OCI-LY7 (cell line): ENCODE measurements at regions not wholly inside any gene's neighbourhood (a gene's known extent, or its start where the extent isn't known, plus 50 kb on each side); places are given as distances from the start of the nearest gene placed in this dataset.

Experiments
- BruUV-seq: library from RNA; stranded (reverse); fragments of 400-500 nt; replicated peaks from 2 replicates; lab custom pipeline; 2021; lab: Mats Ljungman, UMichigan
- CTCF ChIA-PET: fragments of 300-600 bp; sonication (Branson Sonifier 250); formaldehyde crosslinking; loops from one replicate; lab custom pipeline; 2022; ENCODE audit warnings: antibody characterized with exemption; ENCODE audit not compliant: unreplicated experiment; lab: Charles Lee
- POLR2A ChIA-PET: fragments of 300-600 bp; sonication (Branson Sonifier 250); formaldehyde crosslinking; loops from one replicate; lab custom pipeline; 2022; ENCODE audit warnings: antibody characterized with exemption; lab: Charles Lee
- DNase-seq: peaks from one replicate; pipeline ENCODE4 v3.0.0-alpha.2; 2015; ENCODE audit warnings: low spot score
- H2AFZ ChIP-seq: fragments of 200-600 bp; sonication (generic), shearing (Covaris generic); 2 replicates; pipeline ENCODE4 v1.6.1; 2014; ENCODE audit warnings: mild to moderate bottlenecking, antibody characterized with exemption, low read length, moderate library complexity
- H3K27ac ChIP-seq: fragments of 200-600 bp; sonication (generic); 2 replicates; pipeline ENCODE4 v1.5.1; 2014; ENCODE audit warnings: mixed run types, low read depth, mild to moderate bottlenecking, moderate library complexity, low read length, inconsistent platforms; ENCODE audit not compliant: poor library complexity, severe bottlenecking
- H3K36me3 ChIP-seq: fragments of 200-600 bp; sonication (generic); 2 replicates; pipeline ENCODE4 v1.6.1; 2014; ENCODE audit warnings: mild to moderate bottlenecking, antibody characterized with exemption, low read length, moderate library complexity, mixed read lengths; ENCODE audit not compliant: insufficient read depth
- H3K4me1 ChIP-seq: fragments of 200-600 bp; sonication (generic); 2 replicates; pipeline ENCODE4 v1.5.1; 2014; ENCODE audit warnings: mild to moderate bottlenecking, low read length; ENCODE audit not compliant: insufficient read depth, poor library complexity, severe bottlenecking
- H3K4me2 ChIP-seq: fragments of 200-600 bp; sonication (generic); 2 replicates; pipeline ENCODE4 v1.6.1; 2014; ENCODE audit warnings: mild to moderate bottlenecking, low read length
- H3K4me3 ChIP-seq: fragments of 200-600 bp; sonication (generic); 2 replicates; pipeline ENCODE4 v1.5.1; 2014; ENCODE audit warnings: mild to moderate bottlenecking, low read depth, low read length; ENCODE audit not compliant: poor library complexity, severe bottlenecking
- H3K79me2 ChIP-seq: fragments of 200-600 bp; sonication (generic); 2 replicates; pipeline ENCODE4 v1.6.1; 2016; ENCODE audit warnings: low read depth, mild to moderate bottlenecking, low read length, moderate library complexity, mixed read lengths; ENCODE audit not compliant: insufficient read depth
- H3K9me2 ChIP-seq: fragments of 200-600 bp; sonication (generic); 2 replicates; pipeline ENCODE4 v1.6.1; 2016; ENCODE audit warnings: mild to moderate bottlenecking, low read length, mixed read lengths; ENCODE audit not compliant: insufficient read depth
- H3K9me3 ChIP-seq: fragments of 200-600 bp; sonication (generic); 2 replicates; pipeline ENCODE4 v1.6.1; 2014; ENCODE audit warnings: mild to moderate bottlenecking, mixed run types, low read length, mixed read lengths
- H4K20me1 ChIP-seq: fragments of 200-600 bp; sonication (generic); 2 replicates; pipeline ENCODE4 v1.6.1; 2014; ENCODE audit warnings: mild to moderate bottlenecking, antibody characterized with exemption, low read length, moderate library complexity, mixed read lengths; ENCODE audit not compliant: insufficient read depth
- CTCF ChIP-seq: fragments of 200-600 bp; sonication (generic); conservative IDR thresholded peaks from 2 replicates; pipeline ENCODE4 v1.5.1; 2014; ENCODE audit warnings: mild to moderate bottlenecking, antibody characterized with exemption, low read length, moderate library complexity, mixed read lengths
- EZH2phosphoT487 ChIP-seq: fragments of 200-600 bp; sonication (generic); IDR thresholded peaks from 2 replicates; pipeline ENCODE4 v1.6.1; 2018; ENCODE audit warnings: low read depth, borderline replicate concordance, mild to moderate bottlenecking, mixed run types, antibody characterized with exemption, low read length, moderate library complexity, mixed read lengths
- intact Hi-C: fragments of 100-400 bp; cut with micrococcal nuclease; formaldehyde crosslinking; loops from one replicate; pipeline ENCODE4 v1.10.0; 2022; ENCODE audit not compliant: unreplicated experiment

- Histone ChIP-seq H3K4me3 (no peak overlapping the region), H3K79me2 (no peaks in the 10 kb centered on the region), H3K4me2 (no peak overlapping the region), H3K36me3 (no peaks in the 10 kb centered on the region), H2AFZ (no peak overlapping the region), H4K20me1 (no peaks in the 10 kb centered on the region), H3K27ac (no peak overlapping the region), H3K9me2 (no peaks in the 10 kb centered on the region), H3K9me3 (no peaks in the 10 kb centered on the region), H3K4me1 (no peaks in the 10 kb centered on the region)
- ChIA-PET CTCF (no interaction called here), POLR2A (interaction anchor here (0.6 kb wide), 1 partner anchor 589 kb away, joined by 3 read pairs; no protein-coding TSS in a partner anchor)
- DNase-seq = no peak
- no TSS peak for BruUV-seq
- intact Hi-C loops = no loop called here
- TF ChIP-seq EZH2phosphoT487 (no peak), CTCF (no peak)
These were observed 89.8 kb downstream of the C6orf118 start for GRCh38 chr6:165219629-165220028.

- no peak for DNase-seq
- H2AFZ ChIP-seq = no peak overlapping the region
- H3K9me2 ChIP-seq = no peaks in the 10 kb centered on the region
- no peak overlapping the region for H3K4me3 ChIP-seq
- ChIA-PET CTCF (no interaction called here), POLR2A (interaction anchor here (0.6 kb wide), 1 partner anchor 590 kb away, joined by 3 read pairs; no protein-coding TSS in a partner anchor)
- no peak overlapping the region for H3K4me2 ChIP-seq
- no peaks in the 10 kb centered on the region for H3K79me2 ChIP-seq
- H4K20me1 ChIP-seq = no peaks in the 10 kb centered on the region
- no peak for TF ChIP-seq CTCF
- intact Hi-C loops = no loop called here
- H3K9me3 ChIP-seq = no peaks in the 10 kb centered on the region
- no peak overlapping the region for H3K27ac ChIP-seq
- BruUV-seq = no TSS peak
- H3K36me3 ChIP-seq = no peaks in the 10 kb centered on the region
- H3K4me1 ChIP-seq = no peaks in the 10 kb centered on the region
These were observed 90.6 kb downstream of the C6orf118 start for GRCh38 chr6:165218829-165219228.

- no peaks in the 10 kb centered on the region for H3K9me2 ChIP-seq
These were observed 102.6 kb downstream of the C6orf118 start for GRCh38 chr6:165206798-165207197.

More at GRCh38 chr6:165206798-165207197, 102.6 kb downstream of the C6orf118 start:
- Histone ChIP-seq H4K20me1 (no peaks in the 10 kb centered on the region), H3K36me3 (no peaks in the 10 kb centered on the region), H3K4me3 (no peak overlapping the region), H2AFZ (no peak overlapping the region), H3K27ac (no peak overlapping the region), H3K9me3 (no peaks in the 10 kb centered on the region), H3K4me2 (no peak overlapping the region), H3K79me2 (no peaks in the 10 kb centered on the region), H3K4me1 (no peaks in the 10 kb centered on the region)
- ChIA-PET POLR2A (no interaction called here), CTCF (no interaction called here)
- no peak for TF ChIP-seq CTCF
- TF ChIP-seq EZH2phosphoT487 = no peak
- BruUV-seq = no TSS peak
- intact Hi-C loops = no loop called here
- no peak for DNase-seq
